Stomach (tissue), 4 donors: ENCODE measurements at regions not wholly inside any gene's neighbourhood (a gene's known extent, or its start where the extent isn't known, plus 50 kb on each side); places are given as distances from the start of the nearest gene placed in this dataset.

Experiments used
- EP300 ChIP-seq: sonication (generic); formaldehyde crosslinking; IDR thresholded peaks from one replicate; pipeline ENCODE4 v1.6.1; 2017; ENCODE audit warnings: antibody characterized with exemption
- POLR2A ChIP-seq, 4 donors: fragments of 450-650 bp; IDR thresholded peaks; one replicate each; pipeline ENCODE4 v1.6.1; 2016; ENCODE audit warnings: antibody characterized with exemption in 4 of 4, control low read depth in 2 of 4, mild to moderate bottlenecking in 1 of 4, moderate library complexity in 1 of 4
- POLR2AphosphoS5 ChIP-seq, 3 donors: sonication (generic); formaldehyde crosslinking; IDR thresholded peaks; one replicate each; pipeline ENCODE4 v1.6.1; 2016; ENCODE audit warnings: antibody characterized with exemption in 3 of 3
- TF ChIP-seq, protein P1 (sequence below), 7 experiments: fragments of 450-650 bp in 4 of 7; fragments of 200-600 bp in 3 of 7; sonication (generic) in 3 of 7; IDR thresholded peaks; one replicate each; pipeline ENCODE4 v1.5.1; 2016 to 2019; ENCODE audit warnings: antibody characterized with exemption in 7 of 7, control low read depth in 2 of 7, mild to moderate bottlenecking in 1 of 7

DNA sequence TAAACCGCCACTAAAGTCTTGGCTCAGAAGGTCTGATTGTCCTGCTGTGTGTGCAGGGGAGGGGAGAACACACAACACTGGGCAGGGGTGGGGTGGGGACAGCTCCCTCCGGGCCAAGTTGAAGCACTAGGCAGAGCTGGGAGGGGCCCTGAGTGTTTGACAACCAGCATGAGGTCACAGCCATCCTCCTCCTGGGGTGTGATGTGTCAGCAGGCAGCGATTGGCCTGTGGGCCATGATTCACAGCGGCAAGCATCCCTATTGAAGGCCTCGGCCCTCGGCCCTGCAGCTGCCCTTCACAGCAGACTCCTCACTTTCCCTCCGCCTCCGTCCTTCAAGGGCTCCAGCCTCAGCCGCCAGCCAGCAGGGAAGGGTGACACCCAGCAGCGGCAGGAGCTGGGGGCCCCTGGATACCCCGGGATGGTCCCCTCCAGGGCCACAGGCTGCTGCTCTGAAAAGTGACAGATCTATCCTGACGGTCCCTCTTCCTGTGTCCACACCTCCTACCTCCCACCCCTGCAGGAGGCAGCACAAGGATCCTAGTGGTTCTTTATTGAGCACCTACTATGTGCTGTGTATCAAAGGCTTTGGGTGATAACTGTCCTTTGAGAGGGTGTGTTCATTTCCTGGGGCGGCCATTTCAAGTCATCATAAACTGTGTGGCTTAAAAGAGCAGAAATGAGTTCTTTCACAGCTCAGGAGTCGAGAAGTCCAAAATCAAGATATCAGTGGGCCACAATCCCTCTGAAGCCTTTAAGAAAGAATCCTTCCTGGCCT lies 66.0 kb upstream of the SLC25A33 start:
- TF ChIP-seq, protein P1, sequence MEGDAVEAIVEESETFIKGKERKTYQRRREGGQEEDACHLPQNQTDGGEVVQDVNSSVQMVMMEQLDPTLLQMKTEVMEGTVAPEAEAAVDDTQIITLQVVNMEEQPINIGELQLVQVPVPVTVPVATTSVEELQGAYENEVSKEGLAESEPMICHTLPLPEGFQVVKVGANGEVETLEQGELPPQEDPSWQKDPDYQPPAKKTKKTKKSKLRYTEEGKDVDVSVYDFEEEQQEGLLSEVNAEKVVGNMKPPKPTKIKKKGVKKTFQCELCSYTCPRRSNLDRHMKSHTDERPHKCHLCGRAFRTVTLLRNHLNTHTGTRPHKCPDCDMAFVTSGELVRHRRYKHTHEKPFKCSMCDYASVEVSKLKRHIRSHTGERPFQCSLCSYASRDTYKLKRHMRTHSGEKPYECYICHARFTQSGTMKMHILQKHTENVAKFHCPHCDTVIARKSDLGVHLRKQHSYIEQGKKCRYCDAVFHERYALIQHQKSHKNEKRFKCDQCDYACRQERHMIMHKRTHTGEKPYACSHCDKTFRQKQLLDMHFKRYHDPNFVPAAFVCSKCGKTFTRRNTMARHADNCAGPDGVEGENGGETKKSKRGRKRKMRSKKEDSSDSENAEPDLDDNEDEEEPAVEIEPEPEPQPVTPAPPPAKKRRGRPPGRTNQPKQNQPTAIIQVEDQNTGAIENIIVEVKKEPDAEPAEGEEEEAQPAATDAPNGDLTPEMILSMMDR (IDR thresholded peaks at IDR 0.05): no peak
- TF ChIP-seq EP300: no peak
- no peak for TF ChIP-seq POLR2AphosphoS5 (IDR thresholded peaks at IDR 0.05)
- TF ChIP-seq POLR2A (IDR thresholded peaks at IDR 0.05): no peak
